ENCODE measurements at regions not wholly inside any gene's neighbourhood (a gene's known extent, or its start where the extent isn't known, plus 50 kb on each side); places are given as distances from the start of the nearest gene placed in this dataset.

DNA sequence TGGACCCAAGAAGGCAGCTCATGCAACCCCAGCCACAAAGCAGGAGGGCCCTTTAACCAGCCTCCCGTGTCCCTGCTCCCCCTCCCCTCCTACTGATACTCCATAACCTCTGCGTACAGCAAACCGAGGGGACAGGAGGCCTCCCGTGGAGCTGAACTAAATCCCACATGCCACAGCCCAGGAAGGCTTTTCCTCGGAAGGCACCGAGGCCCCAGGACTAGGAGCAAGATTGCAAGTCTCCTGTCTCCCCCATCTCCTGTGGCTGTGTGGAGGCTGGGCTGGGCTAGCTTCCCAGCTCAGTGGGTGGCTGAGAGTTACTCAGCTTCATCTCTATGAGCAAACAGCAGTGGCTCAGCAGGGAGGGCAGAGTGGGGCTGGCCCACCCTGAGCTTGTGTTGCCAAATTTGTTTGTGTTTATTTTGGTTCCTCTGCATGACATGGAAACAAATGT lies 62.7 kb upstream of the NECTIN1 start (continued):
- no peak for TF ChIP-seq USF1 (IDR thresholded peaks at IDR 0.05; ENCODE audit: borderline replicate concordance, extremely low read length, insufficient read depth, low read depth, low read length)

DNA sequence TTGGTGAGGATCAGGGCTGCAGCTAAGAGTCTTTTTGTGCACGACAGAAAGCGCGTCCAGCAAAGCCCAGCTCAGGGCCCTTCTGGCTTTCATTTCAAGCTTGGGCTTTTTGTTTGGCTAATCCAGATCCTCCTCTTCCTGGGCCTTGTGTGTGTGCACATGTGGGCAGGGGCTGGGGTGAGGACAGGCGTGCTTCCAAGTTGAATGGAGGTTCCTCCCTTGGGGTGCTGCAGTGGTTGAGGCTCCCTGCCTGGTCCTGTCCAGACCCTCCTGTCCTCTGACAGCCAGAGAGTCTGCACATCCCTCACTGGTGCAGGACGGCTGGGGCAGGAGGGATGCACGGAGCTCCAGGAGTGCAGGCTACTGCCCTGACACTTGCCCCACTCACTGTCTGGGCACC lies 62.0 kb upstream of the NECTIN1 start:
- DNase-seq (ENCODE audit: low read depth, low spot score) (no peak), FAIRE-seq (no peak), ATAC-seq (no peak)
- SMC1A ChIA-PET (ENCODE audit: uncharacterized antibody, unreplicated experiment), result interaction anchor here (0.8 to 0.9 kb wide), 2 partner anchors 11 kb away, joined by 3 read pairs; no protein-coding TSS in a partner anchor
- intact Hi-C loops (cut with micrococcal nuclease; ENCODE audit: unreplicated experiment), result no loop called here
- CTCF ChIA-PET, result no interaction called here
- H3K9me3 ChIP-seq (replicated peaks; ENCODE audit: control insufficient read depth, insufficient read depth, low read length), result no peaks in the 10 kb centered on the region
- no peak overlapping the region for H3K27ac ChIP-seq (ENCODE audit: control insufficient read depth, insufficient read depth)
- H3K4me2 ChIP-seq (ENCODE audit: control insufficient read depth, insufficient read depth), result no peak overlapping the region
- H3K9ac ChIP-seq (ENCODE audit: control insufficient read depth, insufficient read depth, low read length), result no peak overlapping the region
- peaks cover 13% of the 10 kb centered on the region for H3K4me1 ChIP-seq (ENCODE audit: control insufficient read depth, insufficient read depth, low read length)
- H3K36me3 ChIP-seq (ENCODE audit: control insufficient read depth in 2 of 2, insufficient read depth in 2 of 2, low read length in 1 of 2), result no peaks in the 10 kb centered on the region
- POLR2A ChIA-PET, result interaction anchor here (0.8 kb wide), 1 partner anchor 27 kb away, joined by 3 read pairs; no protein-coding TSS in a partner anchor
- BruUV-seq (replicated peaks), result no TSS peak
- 68% methylated on average over 6 of the region's 6 CpGs for WGBS (ENCODE audit: insufficient coverage, insufficient replicate concordance, low lambda C conversion rate, missing lambda C conversion rate)
- H2AFZ ChIP-seq (ENCODE audit: control insufficient read depth, low read depth, low read length), result no peak overlapping the region
- no peak for TF ChIP-seq RB1 (IDR thresholded peaks at IDR 0.05; ENCODE audit: borderline replicate concordance)
- TF ChIP-seq SMAD1 (IDR thresholded peaks at IDR 0.05; ENCODE audit: low read depth, partially characterized antibody), result no peak
- TF ChIP-seq SIX5 (IDR thresholded peaks at IDR 0.05; ENCODE audit: low read depth, low read length, severe bottlenecking), result no peak
- TF ChIP-seq POLR2AphosphoS5 (IDR thresholded peaks at IDR 0.05; ENCODE audit: low read length), result no peak
- TF ChIP-seq E2F4 (IDR thresholded peaks at IDR 0.05; ENCODE audit: low read depth, low read length), result no peak
- no peak for TF ChIP-seq SUPT20H (IDR thresholded peaks at IDR 0.05; ENCODE audit: borderline replicate concordance, control insufficient read depth, low read depth, low read length)
- TF ChIP-seq NR2C1 (IDR thresholded peaks at IDR 0.05), result no peak
- TF ChIP-seq SREBF1 (IDR thresholded peaks at IDR 0.05; ENCODE audit: low read length), result no peak
- TF ChIP-seq YBX1 (IDR thresholded peaks at IDR 0.05), result no peak
- no peak for TF ChIP-seq ZZZ3 (IDR thresholded peaks at IDR 0.05; ENCODE audit: control insufficient read depth, insufficient read length, low read depth)
- no peak for TF ChIP-seq RBBP5 (conservative IDR thresholded peaks at IDR 0.05)
- no peak for TF ChIP-seq RUNX3 (IDR thresholded peaks at IDR 0.05; ENCODE audit: low read length)
- H3K4me3 ChIP-seq, result no peak overlapping the region
- no peaks in the 10 kb centered on the region for H3K79me2 ChIP-seq (ENCODE audit: control insufficient read depth, insufficient read depth, low read length)
- no peaks in the 10 kb centered on the region for H3K27me3 ChIP-seq (replicated peaks in 1 of 2; ENCODE audit: control insufficient read depth in 2 of 2, insufficient read depth in 2 of 2, low read length in 1 of 2)
- RAD21 ChIA-PET (ENCODE audit: unreplicated experiment), result no interaction called here
- in situ Hi-C loops (cut with MboI), result no loop called here
- H4K20me1 ChIP-seq (ENCODE audit: control insufficient read depth, insufficient read depth), result no peaks in the 10 kb centered on the region
